GM19452 (cell line): ENCODE measurements at regions not wholly inside any gene's neighbourhood (a gene's known extent, or its start where the extent isn't known, plus 50 kb on each side); places are given as distances from the start of the nearest gene placed in this dataset.
"Not testable (repeated sequence)": the region's sequence is repeated elsewhere in the genome, so short reads cannot be mapped to it uniquely, and the experiment has no call there.

Experiments
- ATAC-seq: cut with Tn5 transposase; IDR thresholded peaks from one replicate; pipeline ENCODE4 v1.9.1; 2021; ENCODE audit not compliant: unreplicated experiment

GRCh38 chr1:244291236-244292201, 160.2 kb downstream of the ADSS2 start:
- ATAC-seq = no peak

DNA sequence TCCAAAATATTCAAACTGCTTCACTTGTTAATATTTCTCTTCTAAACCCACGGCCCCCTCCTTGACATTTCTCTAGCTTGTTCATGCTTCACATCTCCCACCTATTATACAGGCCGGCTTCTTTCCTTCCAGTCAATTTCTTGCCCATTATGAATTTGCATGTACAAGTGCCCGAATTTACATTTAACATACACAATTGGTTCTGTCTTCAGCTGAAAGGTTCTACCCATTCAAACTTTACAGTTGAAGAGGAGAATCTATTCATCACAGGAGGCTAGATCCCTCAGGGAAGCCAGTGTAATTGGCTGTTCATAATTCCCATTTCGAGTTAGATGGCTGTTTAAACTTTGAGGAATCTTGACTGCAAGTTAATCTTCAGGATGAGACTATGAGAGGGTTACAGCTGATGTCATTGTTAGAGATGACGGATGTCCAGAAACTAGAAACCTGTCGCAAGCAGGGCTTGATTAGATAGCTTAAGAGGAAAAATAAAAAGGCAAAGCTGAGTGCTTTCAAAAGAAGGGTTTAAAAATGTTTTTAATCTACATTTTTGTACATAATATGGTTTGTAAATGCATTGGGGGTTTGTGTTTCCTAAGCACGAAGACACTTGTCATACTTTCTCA, 157.0 kb downstream of the ADSS2 start:
- ATAC-seq = no peak

GRCh38 chr1:244296003-244296402, 155.7 kb downstream of the ADSS2 start:
- no peak for ATAC-seq

DNA sequence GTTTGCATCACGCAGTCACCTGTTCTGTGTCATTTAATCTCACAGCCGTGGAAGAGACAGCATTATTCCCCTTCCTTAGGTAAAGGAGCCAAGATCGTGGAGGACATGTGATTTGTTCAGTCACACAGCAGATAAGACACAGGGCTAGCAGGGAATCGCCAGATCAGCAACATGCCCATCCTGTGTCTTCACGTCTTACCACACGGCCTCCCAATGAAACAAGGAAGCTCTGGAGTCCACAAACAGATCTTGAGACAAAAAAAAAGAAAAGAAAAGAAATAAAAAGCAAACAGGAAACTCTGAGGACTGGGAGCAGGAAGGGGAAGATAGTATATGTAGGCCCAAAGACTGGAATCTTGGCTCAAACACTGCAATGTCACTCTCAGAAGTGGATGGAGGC, 155.3 kb downstream of the ADSS2 start:
- no peak for ATAC-seq

- ATAC-seq = no peak
These were observed 154.6 kb downstream of the ADSS2 start for GRCh38 chr1:244297087-244297486.

- ATAC-seq = no peak
These were observed 154.1 kb downstream of the ADSS2 start for GRCh38 chr1:244297616-244298015.

DNA sequence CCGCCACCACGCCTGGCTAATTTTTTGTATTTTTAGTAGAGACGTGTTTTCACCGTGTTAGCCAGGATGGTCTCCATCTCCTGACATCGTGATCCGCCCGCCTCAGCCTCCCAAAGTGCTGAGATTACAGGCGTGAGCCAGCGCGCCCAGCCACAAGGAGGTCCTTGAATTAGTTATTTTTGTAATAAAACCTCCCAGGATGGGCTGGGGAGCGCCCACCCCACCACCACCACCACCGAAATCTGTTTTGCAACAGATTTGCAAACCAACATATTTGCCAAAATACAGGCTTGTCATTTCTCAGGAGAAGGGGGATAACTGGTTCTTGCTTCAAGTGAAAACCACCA, 151.7 kb downstream of the ADSS2 start:
- ATAC-seq = not testable (repeated sequence)

- no peak for ATAC-seq
These were observed 150.0 kb downstream of the ADSS2 start for GRCh38 chr1:244301595-244302130.

DNA sequence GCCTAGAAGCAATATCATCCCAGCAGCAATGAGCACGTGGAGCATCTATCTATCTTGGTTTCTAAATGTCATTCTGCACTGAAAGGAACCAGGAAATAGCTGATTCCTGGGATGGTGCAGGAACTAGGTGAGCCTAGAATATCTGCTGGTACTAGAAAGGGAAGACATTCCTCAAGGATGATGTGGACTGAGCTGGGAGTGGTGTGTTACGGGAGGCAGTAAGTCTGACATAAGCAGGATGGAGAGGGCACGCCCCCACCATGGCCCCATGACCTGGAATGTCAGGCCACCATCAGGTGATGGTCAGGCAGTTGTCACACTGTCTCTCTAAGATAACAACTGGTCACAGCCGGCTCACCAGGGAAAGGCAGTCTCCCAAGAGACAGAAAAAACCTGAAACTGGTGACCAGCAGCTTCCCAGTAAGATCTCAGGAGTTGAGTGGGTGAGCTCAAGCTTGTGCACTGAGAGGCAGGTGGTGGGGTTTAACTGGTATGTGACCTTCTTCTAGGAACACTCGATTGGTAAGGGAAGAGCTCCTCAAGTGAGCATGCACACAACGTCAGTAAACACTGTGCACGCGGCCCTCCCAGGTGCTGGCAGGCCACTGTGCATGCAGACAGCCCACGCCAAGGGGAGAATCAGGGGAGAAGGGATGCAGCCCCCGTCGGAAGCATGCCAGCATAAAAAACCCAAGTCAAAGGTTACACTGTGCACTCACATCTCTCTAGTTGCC, 148.7 kb downstream of the ADSS2 start:
- no peak for ATAC-seq

- ATAC-seq = no peak
These were observed 148.1 kb downstream of the ADSS2 start for GRCh38 chr1:244303610-244303969.

- no peak for ATAC-seq
These were observed 147.6 kb downstream of the ADSS2 start for GRCh38 chr1:244304156-244304555.

GRCh38 chr1:244304656-244305055, 147.1 kb downstream of the ADSS2 start:
- no peak for ATAC-seq

GRCh38 chr1:244305776-244306341, 145.8 kb downstream of the ADSS2 start:
- ATAC-seq = no peak

GRCh38 chr1:244306544-244306943, 145.2 kb downstream of the ADSS2 start:
- ATAC-seq = no peak

DNA sequence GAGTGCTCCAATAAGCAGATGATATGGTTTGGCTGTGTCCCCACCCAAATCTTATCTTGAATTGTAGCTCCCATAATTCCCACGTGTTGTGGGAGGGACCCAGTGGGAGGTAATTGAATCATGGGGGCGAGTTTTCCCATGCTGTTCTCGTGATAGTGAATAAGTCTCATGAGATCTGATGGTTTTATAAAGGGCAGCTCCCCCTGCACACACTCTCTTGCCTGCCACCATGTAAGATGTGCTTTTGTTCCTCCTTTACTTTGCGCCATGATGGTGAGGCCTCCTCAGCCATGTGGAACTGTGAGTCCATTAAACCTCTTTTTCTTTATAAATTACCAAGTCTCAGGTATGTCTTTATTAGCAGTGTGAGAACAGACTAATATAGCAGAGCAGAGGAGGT, 142.5 kb downstream of the ADSS2 start:
- ATAC-seq = not testable (repeated sequence)

- no peak for ATAC-seq
These were observed 139.8 kb downstream of the ADSS2 start for GRCh38 chr1:244311784-244312532.

DNA sequence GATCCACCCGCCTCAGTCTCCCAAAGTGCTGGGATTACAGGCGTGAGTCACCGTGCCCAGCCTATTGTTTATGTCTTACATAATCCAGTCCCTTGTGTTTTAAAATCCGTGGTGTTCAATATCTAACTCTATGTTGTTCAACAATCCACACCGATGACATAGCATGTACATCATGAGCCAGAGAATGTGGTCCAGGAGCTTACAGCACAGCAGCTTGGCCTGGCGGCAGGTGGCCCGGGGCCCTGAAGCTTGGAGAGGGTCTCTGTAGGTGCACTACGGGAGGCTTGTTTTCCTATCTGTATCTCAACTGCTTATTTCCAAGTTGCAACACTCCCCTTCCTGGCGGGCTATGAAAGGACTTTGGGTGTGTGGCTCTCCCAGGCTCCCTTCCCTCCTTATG, 138.4 kb downstream of the ADSS2 start:
- no peak for ATAC-seq

DNA sequence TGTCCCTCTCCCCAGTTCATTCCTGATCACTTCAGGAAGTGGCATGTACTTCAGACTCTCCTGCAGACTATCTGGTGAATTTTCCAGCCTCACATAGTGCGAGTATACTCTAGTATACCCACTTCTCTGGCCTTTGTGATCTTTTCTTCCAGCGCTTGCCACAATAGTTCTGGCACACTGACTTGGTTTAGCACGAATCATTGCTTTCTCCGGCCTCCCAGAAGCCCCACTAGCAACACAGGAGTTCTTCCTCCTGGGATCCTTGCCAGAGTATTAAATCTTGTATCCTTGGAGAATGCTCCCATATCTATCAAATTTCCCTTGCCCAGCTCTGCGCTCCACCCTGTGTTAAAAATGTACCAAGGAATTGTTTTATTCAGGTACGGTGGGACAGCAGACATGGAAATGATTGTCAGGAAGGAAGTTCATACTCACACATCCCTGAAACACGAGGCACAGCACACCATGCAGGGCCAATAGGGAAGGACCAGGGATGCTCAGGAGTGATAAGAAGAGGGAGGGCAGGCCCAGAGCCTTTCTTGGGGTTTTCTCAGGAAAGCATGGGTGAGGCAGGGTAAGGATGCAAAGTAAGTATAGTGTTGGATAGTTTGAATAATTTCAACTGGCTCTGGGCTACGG, 136.7 kb downstream of the ADSS2 start:
- no peak for ATAC-seq

DNA sequence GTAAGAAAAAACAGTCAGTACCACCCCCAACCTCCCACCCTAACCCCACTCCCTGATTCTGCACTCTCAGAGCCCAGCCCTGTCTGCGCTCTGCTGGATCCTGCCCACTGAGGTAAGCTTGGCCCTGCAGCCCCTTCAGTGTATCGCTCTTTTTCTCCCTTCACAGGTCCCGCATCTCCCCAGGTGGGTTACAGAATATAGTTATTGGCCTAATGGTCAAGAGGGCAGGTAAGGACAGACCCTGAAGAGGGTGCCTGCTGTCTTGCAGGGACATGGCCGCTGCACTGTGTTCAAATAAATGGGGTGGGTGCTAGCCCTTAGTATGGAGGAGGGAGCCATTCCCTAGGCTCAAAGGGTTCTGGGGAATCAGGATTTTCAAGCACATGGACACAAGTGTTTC, 135.7 kb downstream of the ADSS2 start:
- ATAC-seq = no peak

GRCh38 chr1:244316407-244316806, 135.3 kb downstream of the ADSS2 start:
- ATAC-seq = no peak
